NCI-H146 (cell line): ENCODE measurements at regions not wholly inside any gene's neighbourhood (a gene's known extent, or its start where the extent isn't known, plus 50 kb on each side); places are given as distances from the start of the nearest gene placed in this dataset.

ENCODE experiments used
- DNase-seq: peaks from one replicate; lab custom pipeline; 2025; lab: John Stamatoyannopoulos, UW

DNA sequence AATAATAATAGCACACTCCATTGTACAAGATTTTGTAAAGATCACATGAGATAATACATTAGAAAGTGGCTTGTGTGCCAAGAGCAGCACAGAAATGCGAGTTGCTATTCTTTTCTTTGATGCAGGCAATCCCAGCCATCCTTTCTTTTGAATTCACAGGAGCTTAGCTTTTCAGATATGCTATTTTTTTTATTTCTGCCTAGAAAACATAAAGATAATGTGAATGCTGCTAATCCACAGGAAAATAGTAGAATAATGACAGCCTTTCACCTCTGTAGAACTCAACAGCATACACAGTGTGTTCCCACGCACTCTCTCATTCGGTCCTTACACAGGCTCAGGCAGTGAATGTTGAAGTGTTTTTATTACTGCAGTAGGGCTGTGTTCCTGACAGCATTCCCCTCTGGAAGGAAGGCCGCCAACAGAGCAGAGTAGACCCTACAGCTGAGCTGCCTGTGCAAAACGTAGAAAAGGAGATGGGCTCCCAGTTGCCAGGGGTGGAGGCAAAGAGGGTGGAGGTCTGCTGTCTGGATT, 138.8 kb upstream of the TAPT1 start:
- no peak for DNase-seq

DNA sequence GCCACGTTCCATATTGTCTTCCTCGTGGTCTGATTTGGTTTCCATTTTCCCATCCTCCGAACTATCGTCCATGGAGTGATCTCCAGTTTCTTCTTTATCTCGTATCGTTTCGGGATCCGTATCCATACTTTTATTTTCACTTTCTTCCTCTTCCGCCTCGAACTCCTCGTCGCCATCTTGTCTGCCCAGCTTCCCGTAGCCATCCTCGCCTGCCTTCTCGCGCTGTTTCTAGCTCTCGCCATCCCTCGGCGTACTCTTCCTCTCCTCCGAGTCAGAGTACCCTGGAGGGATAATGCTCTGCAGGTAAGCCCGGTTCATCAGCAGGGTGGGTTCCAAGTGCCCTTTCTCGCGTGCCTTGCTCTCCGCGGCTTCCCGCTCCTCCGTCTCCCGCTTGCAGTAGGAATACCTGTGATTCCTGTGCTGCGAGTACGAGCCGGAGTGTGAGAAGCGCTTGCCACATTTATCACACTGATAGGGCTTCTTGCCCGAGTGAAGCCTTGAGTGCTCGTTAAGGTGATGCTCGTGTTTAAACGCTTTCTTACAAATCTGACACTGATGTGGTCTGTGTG, 134.5 kb upstream of the TAPT1 start:
- peak; percentile 39 for DNase-seq

DNA sequence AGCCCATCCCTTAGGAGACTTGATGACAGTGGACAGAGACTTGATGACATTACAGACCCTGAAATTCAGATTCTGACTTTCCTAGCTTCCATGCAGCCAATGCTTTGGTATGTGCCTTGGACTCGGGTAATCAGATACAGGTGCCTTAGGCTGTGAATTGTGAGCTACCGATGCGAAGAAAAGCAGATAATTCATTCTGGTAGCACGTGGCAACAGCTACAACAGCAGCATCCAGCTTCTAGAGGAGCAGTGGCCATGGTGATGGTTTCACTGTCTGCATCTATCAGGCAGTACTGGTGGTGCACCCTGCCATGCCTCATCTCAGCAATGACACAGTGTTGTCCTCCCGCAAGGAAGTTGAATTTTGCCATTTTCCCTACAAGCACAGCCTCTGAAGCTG, 126.9 kb upstream of the TAPT1 start:
- no peak for DNase-seq

DNA sequence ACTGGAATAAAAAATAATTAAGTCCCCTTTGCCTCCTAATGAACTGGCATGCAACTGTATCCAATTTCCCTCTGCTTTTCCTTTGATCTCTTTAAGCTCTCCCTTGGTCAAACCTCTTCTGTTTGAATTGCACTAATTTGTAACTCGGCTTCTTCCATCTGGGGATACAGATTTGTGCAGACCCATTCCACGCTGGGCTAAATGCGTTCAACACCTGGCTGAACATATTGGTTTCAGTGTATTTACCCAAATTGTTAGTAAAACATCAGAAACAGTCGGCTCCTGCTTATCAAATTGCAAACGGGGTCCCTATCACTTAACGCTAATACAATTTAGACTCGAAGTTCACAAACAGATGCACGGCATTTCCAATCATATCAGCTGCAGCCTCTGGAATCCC, 124.9 kb upstream of the TAPT1 start:
- no peak for DNase-seq

DNA sequence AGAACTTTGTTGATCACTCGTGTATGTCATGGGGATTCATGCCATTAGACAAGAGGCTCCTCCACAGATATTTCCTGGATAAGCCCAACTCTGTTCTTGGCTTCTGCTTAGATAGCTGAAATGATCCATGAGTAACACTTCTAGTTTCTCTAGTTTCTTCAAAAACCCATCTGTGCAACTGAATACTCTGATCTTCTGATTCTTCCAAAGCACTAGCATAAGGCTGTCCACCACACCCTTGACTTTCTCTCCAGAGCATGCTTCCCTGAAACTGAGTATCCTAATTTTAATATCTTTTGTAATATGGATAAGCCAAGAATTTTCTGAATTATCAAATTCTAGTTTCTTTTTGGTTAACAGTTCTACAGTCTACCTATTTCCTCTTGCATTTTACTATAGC, 118.6 kb upstream of the TAPT1 start:
- DNase-seq = no peak

DNA sequence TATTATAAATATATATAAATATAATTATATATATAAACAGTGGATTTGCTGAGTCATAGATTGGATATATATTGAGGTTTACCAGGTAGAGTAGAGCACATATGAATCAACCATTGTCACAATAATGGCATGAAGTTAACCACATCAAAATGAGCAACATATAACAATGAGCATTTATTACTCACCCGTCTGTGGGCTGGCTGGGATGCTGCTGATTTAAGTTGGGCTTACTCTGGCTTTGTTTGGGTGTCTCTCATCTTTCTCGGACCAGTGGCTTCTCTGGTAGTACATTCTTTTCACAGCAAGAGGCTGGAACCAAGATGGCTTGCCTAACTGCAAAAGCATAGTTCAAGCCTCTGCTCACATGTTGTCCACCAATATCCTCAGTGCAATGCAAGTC, 111.7 kb upstream of the TAPT1 start:
- DNase-seq = no peak

DNA sequence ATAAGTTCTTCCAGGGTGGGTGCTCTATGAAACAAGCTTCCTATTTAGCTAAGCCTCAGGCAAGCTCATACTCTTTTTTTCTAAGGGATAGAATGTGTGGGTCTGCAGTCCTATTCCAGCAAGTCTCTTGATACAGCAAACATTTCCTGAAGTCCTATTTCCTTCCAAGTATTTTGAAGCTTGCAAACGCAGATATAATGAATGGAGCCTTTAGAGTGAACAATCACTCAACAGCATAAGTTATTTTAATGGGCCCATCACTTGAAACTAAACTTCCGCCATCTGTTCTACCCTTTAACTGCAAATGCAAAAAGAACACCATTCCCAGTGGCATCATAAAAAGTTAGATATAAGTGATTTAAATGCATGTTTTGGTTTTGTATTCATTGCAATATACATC, 108.3 kb upstream of the TAPT1 start:
- no peak for DNase-seq

DNA sequence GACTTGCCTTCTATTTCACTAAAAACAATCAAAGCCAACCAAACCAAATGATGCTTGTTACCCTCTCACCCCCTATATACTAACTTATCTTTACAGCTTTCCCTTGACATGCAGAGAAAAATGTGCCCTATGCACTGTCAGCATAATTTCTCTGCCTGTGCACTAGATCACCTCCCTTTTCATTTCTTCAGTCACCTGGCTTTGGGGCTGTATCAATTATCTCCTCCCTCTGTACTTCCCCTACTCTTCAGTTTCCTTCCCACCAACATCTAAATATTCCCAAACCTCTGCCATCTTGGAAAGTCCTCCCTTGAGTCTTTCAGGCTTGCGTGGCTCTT, 103.5 kb upstream of the TAPT1 start:
- no peak for DNase-seq

DNA sequence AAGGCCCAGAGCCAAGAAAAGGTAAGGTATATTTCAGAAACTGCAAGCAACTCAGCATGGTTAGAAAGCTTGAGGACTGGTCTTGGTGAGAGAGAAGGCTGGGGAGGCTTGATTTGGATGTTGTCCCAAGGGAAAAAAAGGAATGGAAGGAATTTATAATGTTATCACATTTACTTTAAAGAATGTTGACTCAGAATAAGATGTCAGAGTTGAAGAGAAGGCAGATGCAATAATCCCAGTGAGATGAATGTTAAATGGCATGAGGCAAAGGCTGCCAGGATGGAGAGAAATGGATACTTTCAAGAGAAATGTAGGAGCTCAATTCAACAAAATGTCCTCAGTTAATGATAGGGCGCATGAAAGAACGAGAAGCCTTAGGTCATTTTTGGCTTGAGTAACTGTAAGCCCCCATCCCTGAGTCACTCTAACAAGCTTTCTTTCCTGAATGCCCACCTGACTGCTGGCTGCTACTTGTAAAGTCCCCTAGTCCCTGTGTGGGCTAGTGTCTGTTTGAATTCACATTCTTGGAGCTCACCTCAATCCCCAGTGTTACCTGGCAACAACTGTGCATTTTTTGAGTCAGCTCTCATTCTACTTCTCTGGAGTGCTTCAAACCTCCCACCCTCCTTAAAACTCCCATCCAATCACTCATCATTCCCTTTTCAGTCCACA, 103.0 kb upstream of the TAPT1 start:
- no peak for DNase-seq

DNA sequence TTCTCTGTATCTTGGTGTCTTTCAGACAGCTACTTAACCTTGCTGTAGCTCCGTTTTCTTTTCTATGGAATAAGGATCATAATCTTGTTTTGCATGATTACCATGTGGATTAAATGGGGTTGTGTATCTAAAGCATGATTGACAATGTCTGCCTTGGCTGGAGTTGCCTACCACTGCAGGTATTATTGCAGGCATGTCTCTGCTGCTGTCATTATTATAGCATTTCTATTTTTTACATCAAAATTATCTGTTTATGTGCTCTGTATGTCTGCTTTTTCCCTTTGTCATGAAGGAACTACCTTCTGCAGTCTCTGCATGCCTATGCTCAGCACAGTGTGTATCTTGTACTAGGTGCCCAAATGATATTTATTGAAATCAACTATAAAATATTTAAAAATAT, 95.9 kb upstream of the TAPT1 start:
- no peak for DNase-seq

DNA sequence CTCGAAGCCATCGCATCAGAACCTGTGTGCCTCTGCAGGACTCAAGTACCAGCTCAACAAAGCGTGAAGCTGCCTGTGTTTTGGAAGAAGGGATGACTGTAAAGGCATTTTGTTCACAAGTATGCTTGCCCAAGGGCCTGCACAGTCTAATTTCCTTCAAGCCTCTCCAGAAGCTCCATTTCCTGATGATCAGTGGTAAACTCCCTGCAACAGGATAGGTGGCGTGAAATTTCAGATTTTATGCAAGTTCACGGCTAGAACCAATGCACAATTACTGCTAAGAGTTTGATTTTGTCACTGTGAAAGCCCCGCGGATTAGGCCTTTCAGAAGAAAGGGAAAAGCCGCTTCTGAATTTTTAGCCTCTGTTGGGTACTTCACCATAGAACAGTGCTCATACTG, 89.2 kb upstream of the TAPT1 start:
- DNase-seq = no peak

DNA sequence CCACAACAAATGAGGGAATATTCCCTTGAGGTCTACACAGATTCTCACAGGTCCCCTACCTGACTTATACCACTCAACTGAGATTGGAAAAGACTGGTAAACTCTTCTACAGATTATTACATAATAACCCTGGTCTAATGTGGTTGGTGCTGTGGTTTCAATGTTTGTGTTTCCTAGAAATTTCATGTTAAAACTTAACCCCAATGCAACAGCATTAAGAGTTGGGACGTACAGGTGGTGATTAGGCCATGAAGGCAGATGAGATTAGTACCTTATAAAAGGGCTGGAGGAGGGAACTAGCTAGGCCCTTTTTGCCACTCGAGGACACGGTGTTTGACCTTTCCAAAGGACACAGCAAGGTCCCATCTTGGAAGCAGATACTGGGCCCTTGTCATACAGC, 84.3 kb upstream of the TAPT1 start:
- DNase-seq = no peak

DNA sequence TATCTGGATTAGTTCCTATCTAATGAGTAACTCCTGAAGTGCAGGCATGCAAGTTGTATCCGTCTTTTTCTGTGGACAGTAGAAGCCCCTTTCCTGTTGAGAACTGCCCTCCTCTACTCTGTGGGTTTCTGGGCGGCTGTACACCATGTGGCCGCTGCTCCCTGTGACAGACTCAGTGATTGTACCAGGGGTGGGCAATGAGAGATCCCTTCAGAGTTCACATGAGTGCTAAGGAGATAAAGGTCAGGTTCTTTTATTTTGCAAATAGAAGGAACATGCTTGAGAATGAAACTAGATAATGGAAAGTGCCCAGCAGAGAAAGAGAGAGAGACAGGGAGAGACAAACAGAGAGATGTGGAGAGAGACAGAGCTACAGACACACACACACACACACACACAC, 76.4 kb upstream of the TAPT1 start:
- DNase-seq = no peak

DNA sequence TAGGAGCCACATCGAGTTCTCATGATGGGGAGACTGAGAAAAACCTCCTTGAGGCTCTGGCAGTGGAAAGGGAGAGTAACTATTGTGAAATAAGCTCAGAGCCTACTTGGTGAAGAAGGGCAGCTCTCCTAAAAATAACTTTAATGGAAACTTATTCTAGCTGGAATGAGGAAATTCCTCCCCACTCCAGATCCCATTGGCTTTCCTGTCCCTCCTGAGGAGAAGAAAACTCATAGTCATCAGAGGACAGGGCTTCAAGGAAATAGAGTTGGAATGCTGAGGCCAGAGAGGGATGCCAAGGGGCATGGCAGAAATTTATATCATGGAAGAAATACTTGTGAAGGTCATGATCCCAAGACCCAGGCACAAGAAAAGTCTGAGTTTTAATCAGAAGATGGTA, 70.7 kb upstream of the TAPT1 start:
- DNase-seq = no peak

DNA sequence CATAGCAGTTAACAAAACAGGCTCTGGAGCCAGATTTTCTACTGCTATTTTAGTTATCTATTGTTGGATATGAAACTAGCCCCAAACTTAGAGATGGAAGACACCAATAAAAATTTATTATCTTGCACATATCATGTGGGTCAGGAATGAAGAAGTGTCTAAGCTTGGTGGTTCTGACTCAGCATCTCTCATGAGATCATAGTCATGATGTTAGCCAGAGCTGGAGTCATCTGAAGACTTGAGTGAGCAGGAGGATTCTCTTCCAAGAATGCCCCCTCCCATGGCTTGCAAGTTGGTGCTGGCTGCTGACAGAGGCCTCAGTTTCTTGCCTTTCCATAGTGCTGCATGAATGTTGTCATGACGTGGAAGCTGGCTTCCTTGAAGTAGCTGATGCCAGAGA, 68.2 kb upstream of the TAPT1 start:
- no peak for DNase-seq

DNA sequence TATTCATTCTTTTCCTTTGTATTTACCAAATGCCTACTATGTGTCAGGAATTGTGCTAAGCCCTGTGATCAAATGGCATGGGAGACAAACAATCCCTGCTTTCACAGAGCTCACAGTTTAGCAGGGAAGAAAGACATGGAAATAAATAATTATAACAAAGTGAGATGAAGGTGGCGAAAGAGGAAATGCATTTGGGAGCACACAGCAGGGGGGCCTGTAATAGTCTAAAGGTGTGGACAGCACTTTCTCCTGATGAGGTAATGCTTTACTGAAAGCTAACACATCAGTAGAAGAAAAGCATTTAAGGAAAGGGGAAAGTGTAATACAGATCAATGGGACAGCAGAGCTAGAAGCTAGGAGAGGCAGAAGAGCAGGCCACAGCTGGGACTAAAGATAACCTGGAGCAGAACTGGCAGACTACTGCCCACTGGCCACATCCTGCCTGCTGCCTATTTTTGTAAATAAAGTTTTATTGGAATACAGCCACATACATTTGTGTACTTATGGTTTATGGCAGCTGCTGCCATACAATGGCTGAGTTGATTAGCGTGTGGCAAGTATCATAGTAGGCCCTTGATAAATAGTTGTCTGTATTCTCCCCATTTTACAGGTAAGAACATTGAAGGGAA, 67.1 kb upstream of the TAPT1 start:
- DNase-seq = no peak

DNA sequence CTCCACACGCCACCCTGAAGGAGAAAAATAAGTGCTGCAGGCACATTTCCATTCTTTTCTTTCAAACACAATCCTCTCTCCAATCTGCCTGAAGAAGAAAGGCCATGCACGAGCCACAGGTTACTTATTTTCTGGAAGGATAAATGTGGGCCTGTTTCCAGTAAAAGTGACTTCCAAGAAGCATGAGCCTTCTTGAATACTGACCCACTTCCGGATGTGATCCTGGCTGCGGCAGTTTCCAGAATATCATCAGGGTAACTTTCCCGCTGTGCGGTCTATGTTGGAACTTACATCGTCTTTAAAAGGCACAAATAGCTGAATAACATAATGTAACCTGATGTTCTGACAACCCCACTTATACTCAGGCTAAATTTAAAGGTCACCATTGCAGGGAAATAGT, 66.3 kb upstream of the TAPT1 start:
- no peak for DNase-seq

DNA sequence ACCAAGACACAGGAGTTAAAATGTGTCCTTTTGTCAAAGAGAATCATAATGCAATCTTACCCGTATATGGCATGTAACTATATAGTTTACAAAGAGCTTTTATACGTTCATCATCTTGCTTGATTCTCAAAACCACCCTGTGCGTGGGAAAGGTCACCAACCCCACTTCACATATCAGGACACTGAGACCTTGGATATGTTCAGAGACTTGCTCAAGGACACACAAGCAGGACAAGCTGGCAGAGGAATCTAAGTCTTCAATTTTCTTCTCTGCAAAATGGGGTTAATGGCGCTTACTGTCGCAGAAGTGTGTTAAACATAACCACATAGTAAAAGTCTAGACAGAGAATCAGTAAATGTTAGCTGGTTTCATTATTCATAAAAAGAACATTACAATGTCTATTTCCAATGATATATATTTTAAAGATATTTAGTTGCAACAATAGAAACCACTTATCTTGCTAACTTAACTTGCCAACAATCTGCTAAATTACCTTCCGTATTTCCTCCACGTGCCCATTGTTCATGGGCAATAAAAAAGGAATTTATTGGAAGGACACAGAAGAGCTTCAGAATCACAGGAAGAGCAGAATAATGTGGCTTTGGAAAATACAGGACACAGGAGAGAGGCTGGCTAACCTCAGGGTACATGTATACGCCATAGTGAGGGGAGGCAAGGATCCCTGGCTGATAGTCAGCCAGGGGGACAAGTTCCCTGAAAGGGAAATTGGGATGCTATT, 64.6 kb upstream of the TAPT1 start:
- no peak for DNase-seq

DNA sequence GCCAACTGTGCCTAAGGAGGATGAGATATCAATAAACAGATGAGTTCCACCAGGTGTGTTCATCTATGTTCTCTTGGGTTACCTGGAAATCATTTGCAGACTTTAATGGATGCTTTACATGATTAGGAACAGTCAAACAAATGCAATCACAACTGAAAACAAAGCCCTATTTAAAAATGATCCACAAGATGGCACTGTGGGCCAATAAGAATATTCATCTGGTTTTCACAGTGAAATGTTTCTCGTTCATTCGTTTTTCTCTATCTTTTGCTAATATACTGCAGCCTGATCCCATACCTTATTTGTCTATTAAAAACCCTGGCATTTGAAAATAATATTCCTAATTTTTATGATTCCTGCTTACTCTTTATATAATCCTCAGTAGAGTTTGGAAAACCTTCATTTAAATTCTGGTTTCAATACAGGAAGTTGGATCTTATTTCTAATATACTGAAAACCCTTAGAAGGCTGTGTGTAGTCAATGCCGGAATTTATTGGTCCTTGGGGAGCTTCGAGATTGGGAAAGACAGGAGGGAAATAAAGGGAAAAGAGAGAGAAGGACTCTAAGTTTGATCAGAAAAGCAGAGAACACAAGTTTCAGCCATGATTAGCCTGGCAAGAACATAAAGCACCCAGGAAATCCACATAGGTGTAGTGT, 63.8 kb upstream of the TAPT1 start:
- DNase-seq = peak; percentile 17

DNA sequence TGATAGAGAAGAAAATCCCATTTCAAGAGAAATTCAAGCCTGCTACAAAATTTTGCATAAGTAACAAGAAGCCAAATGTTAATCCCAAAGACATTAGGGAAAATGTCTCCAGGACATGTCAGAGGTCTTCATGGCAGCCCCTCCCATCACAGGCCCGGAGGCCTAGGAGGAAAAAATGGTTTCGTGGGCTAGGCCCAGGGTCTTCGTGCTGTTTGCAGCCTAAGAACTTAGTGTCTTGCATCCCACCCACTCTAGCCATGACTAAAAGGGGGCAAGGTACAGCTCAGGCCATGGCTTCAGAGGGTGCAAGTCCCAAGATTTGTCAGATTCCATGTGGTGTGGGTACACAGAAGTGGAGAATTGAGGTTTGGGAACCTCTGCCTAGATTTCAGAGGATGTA, 57.8 kb upstream of the TAPT1 start:
- no peak for DNase-seq

DNA sequence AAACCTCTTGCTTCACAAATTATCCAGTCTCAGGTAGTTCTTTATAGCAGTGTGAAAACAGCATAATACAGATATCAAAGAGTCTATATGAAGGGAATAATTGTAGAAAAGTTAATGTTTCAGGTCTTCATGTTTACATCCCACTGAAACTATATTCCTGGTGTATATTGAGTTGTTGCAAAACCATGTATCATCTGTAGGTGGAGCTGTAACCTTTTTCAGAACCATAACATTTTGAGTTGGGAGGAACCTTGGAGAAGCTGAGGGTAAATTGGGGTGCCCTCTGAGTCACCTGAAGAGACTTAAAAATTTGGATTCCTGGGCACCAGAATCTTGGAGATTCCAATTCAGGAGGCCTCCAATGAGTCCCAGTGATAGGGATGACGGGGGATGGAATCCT, 51.9 kb upstream of the TAPT1 start:
- DNase-seq = no peak
